Panc1 (cell line): ENCODE measurements at regions not wholly inside any gene's neighbourhood (a gene's known extent, or its start where the extent isn't known, plus 50 kb on each side); places are given as distances from the start of the nearest gene placed in this dataset.

Source experiments
- ATAC-seq: fragments of 200-7000 bp; cut with Tn5 transposase; 2 replicates; pipeline ENCODE4 v1.9.1; 2020; ENCODE audit warnings: mild to moderate bottlenecking, moderate library complexity
- BruUV-seq: library from RNA; stranded (reverse); fragments of 400-500 nt; replicated peaks from 2 replicates; lab custom pipeline; 2021; lab: Mats Ljungman, UMichigan
- CTCF ChIA-PET: fragments of 300-600 bp; sonication (Branson Sonifier 250); formaldehyde crosslinking; loops from one replicate; lab custom pipeline; 2022; ENCODE audit warnings: antibody characterized with exemption; lab: Charles Lee
- POLR2A ChIA-PET: fragments of 300-600 bp; sonication (Branson Sonifier 250); formaldehyde crosslinking; loops from one replicate; lab custom pipeline; 2022; ENCODE audit warnings: antibody characterized with exemption; lab: Charles Lee
- DNase-seq: peaks from one replicate; pipeline ENCODE4 v3.0.0-alpha.2; 2010; ENCODE audit warnings: low read depth, low spot score
- H3K27ac ChIP-seq: 2 replicates; pipeline ENCODE4 v1.5.1; 2011; ENCODE audit warnings: mild to moderate bottlenecking, low read length, inconsistent platforms
- H3K27me3 ChIP-seq: fragments of 200-500 bp; sonication (Bioruptor generic); 2 replicates; pipeline ENCODE4 v1.6.0; 2014; ENCODE audit warnings: low read length, inconsistent platforms; ENCODE audit not compliant: control insufficient read depth, insufficient read depth
- H3K36me3 ChIP-seq: fragments of 200-500 bp; sonication (Bioruptor generic); 2 replicates; pipeline ENCODE4 v1.5.1; 2014; ENCODE audit warnings: inconsistent platforms, mild to moderate bottlenecking, low read length, moderate library complexity; ENCODE audit not compliant: control insufficient read depth, insufficient read depth
- H3K4me1 ChIP-seq: 2 replicates; pipeline ENCODE4 v1.5.1; 2011; ENCODE audit warnings: inconsistent platforms, mild to moderate bottlenecking, low read length, moderate library complexity; ENCODE audit not compliant: control insufficient read depth, insufficient read depth
- H3K4me3 ChIP-seq, 2 experiments: 2 replicates each; pipeline ENCODE4 v1.5.1; 2011 to 2012; ENCODE audit warnings: low read depth in 2 of 2, low read length in 2 of 2, mild to moderate bottlenecking in 2 of 2, inconsistent platforms in 1 of 2, moderate library complexity in 1 of 2
- H3K9me3 ChIP-seq: fragments of 200-500 bp; sonication (Bioruptor generic); 2 replicates; pipeline ENCODE4 v1.5.1; 2014; ENCODE audit warnings: low read depth, mild to moderate bottlenecking, inconsistent platforms, low read length, moderate library complexity; ENCODE audit not compliant: control insufficient read depth, insufficient read depth
- POLR2AphosphoS5 ChIP-seq: IDR thresholded peaks from 2 replicates; pipeline ENCODE4 v1.6.1; 2012; ENCODE audit warnings: mild to moderate bottlenecking, low read depth, low read length, moderate library complexity
- SIN3A ChIP-seq: IDR thresholded peaks from 2 replicates; pipeline ENCODE4 v1.6.1; 2012; ENCODE audit warnings: low read depth, mild to moderate bottlenecking, low read length, moderate library complexity, borderline replicate concordance; ENCODE audit not compliant: insufficient read depth
- TCF7L2 ChIP-seq: IDR thresholded peaks from 2 replicates; pipeline ENCODE4 v1.6.1; 2011; ENCODE audit warnings: mild to moderate bottlenecking, low read depth, low read length, inconsistent platforms
- in situ Hi-C: cut with HindIII; loops from 2 replicates; pipeline ENCODE4 v1.10.0; 2016; ENCODE audit warnings: low sequenced_read_pairs, low pct_unique_long_range_greater_than_20kb
- intact Hi-C: fragments of 100-400 bp; cut with micrococcal nuclease; formaldehyde crosslinking; loops from one replicate; pipeline ENCODE4 v1.10.0; 2022; ENCODE audit not compliant: unreplicated experiment
- TF ChIP-seq, protein P1 (sequence below), 2 experiments: IDR thresholded peaks; 2 replicates each; pipeline ENCODE4 v1.6.1; 2011 to 2012; ENCODE audit warnings: low read depth in 2 of 2, control low read depth in 1 of 2, low read length in 1 of 2, mild to moderate bottlenecking in 1 of 2, moderate library complexity in 1 of 2; ENCODE audit not compliant: insufficient read depth in 1 of 2
- TF ChIP-seq, protein P2 (sequence below): fragments of 450-650 bp; IDR thresholded peaks from 2 replicates; pipeline ENCODE4 v1.5.1; 2017; ENCODE audit warnings: mild to moderate bottlenecking

DNA sequence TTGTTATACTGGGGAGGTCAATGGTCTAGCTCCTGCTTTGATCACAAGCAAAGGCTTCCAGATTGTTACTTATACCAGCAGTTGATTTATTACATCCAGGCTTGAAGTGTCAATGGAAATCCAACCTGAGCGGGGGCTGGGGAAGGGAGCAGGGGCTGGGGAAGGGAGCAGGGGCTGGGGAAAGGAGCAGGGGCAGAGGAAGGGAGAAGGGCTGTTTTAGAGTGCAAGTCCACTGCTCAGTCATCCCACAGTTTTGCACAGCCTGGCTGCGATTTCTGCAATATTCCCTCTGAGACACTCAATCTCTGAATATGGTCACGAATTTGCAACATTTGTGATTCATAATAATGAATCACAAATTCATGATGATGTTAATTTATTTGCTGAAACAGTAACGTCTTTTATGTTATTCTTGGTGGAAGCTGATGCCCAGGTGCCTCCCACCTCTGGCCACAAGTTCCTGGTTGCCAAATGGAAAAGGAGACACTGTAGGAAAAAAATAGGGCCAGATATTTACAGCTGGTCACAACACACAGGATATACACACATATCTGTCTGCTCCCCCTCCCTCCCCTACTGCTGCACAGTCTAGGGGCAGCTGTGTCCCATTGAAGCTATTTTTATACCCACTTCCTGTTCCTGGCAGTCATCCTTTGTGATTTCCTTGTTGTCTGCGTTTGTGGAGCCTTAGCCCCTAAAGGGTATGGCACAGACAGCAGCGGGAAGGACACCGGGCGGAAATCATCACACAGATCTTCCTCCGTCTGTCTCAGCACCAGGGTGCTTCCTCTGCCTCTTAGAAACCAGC is 325.1 kb downstream of the GADD45G start:
- BruUV-seq, result no TSS peak
- Histone ChIP-seq H3K4me1 (no peaks in the 10 kb centered on the region), H3K27me3 (no peaks in the 10 kb centered on the region), H3K9me3 (no peaks in the 10 kb centered on the region), H3K27ac (no peak overlapping the region), H3K4me3 (no peak overlapping the region), H3K36me3 (no peaks in the 10 kb centered on the region)
- no peak for DNase-seq
- ATAC-seq, result no peak
- intact Hi-C loops, result loop anchor here (10.0 kb wide), 1 partner anchor 325 kb away; the partner anchor contains the start of gene GADD45G
- POLR2A ChIA-PET, result no interaction called here
- CTCF ChIA-PET, result interaction anchor here (0.6 kb wide), 1 partner anchor 266 kb away, joined by 8 read pairs; no protein-coding TSS in a partner anchor
- in situ Hi-C loops, result no loop called here
- TF ChIP-seq SIN3A (no peak), TCF7L2 (no peak), POLR2AphosphoS5 (no peak)
- TF ChIP-seq, protein P1, sequence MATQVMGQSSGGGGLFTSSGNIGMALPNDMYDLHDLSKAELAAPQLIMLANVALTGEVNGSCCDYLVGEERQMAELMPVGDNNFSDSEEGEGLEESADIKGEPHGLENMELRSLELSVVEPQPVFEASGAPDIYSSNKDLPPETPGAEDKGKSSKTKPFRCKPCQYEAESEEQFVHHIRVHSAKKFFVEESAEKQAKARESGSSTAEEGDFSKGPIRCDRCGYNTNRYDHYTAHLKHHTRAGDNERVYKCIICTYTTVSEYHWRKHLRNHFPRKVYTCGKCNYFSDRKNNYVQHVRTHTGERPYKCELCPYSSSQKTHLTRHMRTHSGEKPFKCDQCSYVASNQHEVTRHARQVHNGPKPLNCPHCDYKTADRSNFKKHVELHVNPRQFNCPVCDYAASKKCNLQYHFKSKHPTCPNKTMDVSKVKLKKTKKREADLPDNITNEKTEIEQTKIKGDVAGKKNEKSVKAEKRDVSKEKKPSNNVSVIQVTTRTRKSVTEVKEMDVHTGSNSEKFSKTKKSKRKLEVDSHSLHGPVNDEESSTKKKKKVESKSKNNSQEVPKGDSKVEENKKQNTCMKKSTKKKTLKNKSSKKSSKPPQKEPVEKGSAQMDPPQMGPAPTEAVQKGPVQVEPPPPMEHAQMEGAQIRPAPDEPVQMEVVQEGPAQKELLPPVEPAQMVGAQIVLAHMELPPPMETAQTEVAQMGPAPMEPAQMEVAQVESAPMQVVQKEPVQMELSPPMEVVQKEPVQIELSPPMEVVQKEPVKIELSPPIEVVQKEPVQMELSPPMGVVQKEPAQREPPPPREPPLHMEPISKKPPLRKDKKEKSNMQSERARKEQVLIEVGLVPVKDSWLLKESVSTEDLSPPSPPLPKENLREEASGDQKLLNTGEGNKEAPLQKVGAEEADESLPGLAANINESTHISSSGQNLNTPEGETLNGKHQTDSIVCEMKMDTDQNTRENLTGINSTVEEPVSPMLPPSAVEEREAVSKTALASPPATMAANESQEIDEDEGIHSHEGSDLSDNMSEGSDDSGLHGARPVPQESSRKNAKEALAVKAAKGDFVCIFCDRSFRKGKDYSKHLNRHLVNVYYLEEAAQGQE (IDR thresholded peaks at IDR 0.05; ENCODE audit: insufficient read depth in 1 of 2, low read depth in 2 of 2, low read length in 1 of 2), result no peak
- TF ChIP-seq, protein P2, sequence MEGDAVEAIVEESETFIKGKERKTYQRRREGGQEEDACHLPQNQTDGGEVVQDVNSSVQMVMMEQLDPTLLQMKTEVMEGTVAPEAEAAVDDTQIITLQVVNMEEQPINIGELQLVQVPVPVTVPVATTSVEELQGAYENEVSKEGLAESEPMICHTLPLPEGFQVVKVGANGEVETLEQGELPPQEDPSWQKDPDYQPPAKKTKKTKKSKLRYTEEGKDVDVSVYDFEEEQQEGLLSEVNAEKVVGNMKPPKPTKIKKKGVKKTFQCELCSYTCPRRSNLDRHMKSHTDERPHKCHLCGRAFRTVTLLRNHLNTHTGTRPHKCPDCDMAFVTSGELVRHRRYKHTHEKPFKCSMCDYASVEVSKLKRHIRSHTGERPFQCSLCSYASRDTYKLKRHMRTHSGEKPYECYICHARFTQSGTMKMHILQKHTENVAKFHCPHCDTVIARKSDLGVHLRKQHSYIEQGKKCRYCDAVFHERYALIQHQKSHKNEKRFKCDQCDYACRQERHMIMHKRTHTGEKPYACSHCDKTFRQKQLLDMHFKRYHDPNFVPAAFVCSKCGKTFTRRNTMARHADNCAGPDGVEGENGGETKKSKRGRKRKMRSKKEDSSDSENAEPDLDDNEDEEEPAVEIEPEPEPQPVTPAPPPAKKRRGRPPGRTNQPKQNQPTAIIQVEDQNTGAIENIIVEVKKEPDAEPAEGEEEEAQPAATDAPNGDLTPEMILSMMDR, result no peak

DNA sequence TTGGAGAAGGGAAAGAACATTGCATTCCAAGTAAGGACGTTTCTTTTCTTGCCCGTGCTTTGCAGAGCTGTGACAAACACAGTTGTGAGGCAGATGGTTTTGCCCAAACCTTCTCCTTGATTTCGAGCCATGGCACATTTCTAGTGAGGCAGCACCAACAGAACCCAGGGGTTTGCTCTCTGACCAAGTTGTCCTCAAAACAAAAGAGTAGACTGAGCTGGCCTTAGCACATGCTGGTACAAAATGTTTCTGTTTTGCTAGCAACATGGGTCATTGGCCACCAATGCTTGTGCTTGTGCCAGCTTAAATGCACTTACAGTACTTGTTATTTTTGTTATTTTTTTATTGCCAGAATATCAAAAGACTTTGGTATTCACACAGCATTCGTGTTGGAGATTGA is 328.8 kb downstream of the GADD45G start:
- CTCF ChIA-PET, result no interaction called here
- POLR2A ChIA-PET, result no interaction called here
- in situ Hi-C loops, result no loop called here
- H3K4me1 ChIP-seq, result no peaks in the 10 kb centered on the region
- H3K9me3 ChIP-seq, result no peaks in the 10 kb centered on the region
- intact Hi-C loops, result no loop called here
- TF ChIP-seq TCF7L2 (no peak), POLR2AphosphoS5 (no peak), SIN3A (no peak)
- TF ChIP-seq, protein P2, result no peak
- TF ChIP-seq, protein P1 (IDR thresholded peaks at IDR 0.05; ENCODE audit: insufficient read depth in 1 of 2, low read depth in 2 of 2, low read length in 1 of 2), result no peak
- H3K27ac ChIP-seq, result no peak overlapping the region
- ATAC-seq (no peak), DNase-seq (no peak)
- H3K4me3 ChIP-seq, result no peak overlapping the region
- no peaks in the 10 kb centered on the region for H3K27me3 ChIP-seq
- BruUV-seq, result no TSS peak
- no peaks in the 10 kb centered on the region for H3K36me3 ChIP-seq
